Prostate gland (tissue), 2 donors: ENCODE measurements at regions not wholly inside any gene's neighbourhood (a gene's known extent, or its start where the extent isn't known, plus 50 kb on each side); places are given as distances from the start of the nearest gene placed in this dataset.

Experiments used
- DNase-seq: peaks from one replicate; pipeline ENCODE4 v3.0.0-alpha.2; 2019; ENCODE audit warnings: low spot score
- H3K27ac ChIP-seq, 2 donors: fragments of 200-600 bp; sonication (generic); 2 replicates each; pipeline ENCODE4 v1.5.1; 2017 to 2019
- H3K27me3 ChIP-seq: fragments of 200-600 bp; sonication (generic); replicated peaks from 2 replicates; pipeline ENCODE4 v1.5.1; 2019; ENCODE audit not compliant: insufficient read depth
- H3K36me3 ChIP-seq, 2 donors: fragments of 200-600 bp; sonication (generic); 1 replicate in 1 of 2; 2 replicates in 1 of 2; pipeline versions ENCODE4 v1.5.1 to v1.8.1; 2017 to 2019
- H3K4me1 ChIP-seq: fragments of 200-600 bp; sonication (generic); replicated peaks from 2 replicates; pipeline ENCODE4 v1.5.1; 2019
- H3K4me3 ChIP-seq, 2 donors: fragments of 200-600 bp; sonication (generic); 2 replicates each; pipeline ENCODE4 v1.5.1; 2017 to 2019
- H3K9me3 ChIP-seq: fragments of 200-600 bp; sonication (generic); 2 replicates; pipeline ENCODE4 v1.5.1; 2017
- CTCF ChIP-seq, 4 experiments: fragments of 200-600 bp in 2 of 4; fragments of 450-650 bp in 2 of 4; sonication (generic) in 2 of 4; IDR thresholded peaks; 1 replicate in 3 of 4; 2 replicates in 1 of 4; pipeline ENCODE4 v1.5.1; 2016 to 2019; ENCODE audit warnings: antibody characterized with exemption in 4 of 4, mild to moderate bottlenecking in 2 of 4, moderate library complexity in 2 of 4
- POLR2A ChIP-seq: fragments of 450-650 bp; IDR thresholded peaks from one replicate; pipeline ENCODE4 v1.6.1; 2016; ENCODE audit warnings: antibody characterized with exemption, mild to moderate bottlenecking
- POLR2AphosphoS5 ChIP-seq: sonication (generic); formaldehyde crosslinking; IDR thresholded peaks from one replicate; pipeline ENCODE4 v1.6.1; 2017; ENCODE audit warnings: antibody characterized with exemption
- WGBS: methylation state at CpG from one replicate; pipeline ENCODE4 v1.1.5; 2018; 5-methylcytosine and 5-hydroxymethylcytosine counted together
- intact Hi-C: fragments of 100-400 bp; cut with DNase I; formaldehyde crosslinking; loops from one replicate; pipeline ENCODE4 v1.14.2; 2022

GRCh38 chr3:43201581-43201980 lies 84.8 kb upstream of the SNRK start:
- intact Hi-C loops, result no loop called here
- Histone ChIP-seq H3K36me3 (no peaks in the 10 kb centered on the region), H3K27ac (no peak overlapping the region), H3K9me3 (no peaks in the 10 kb centered on the region), H3K4me3 (no peak overlapping the region), H3K4me1 (no peaks in the 10 kb centered on the region), H3K27me3 (no peaks in the 10 kb centered on the region)
- WGBS, result 94% methylated on average over 1 of the region's 1 CpG
- DNase-seq, result no peak
- no peak for TF ChIP-seq POLR2AphosphoS5
- TF ChIP-seq POLR2A, result no peak
- TF ChIP-seq CTCF (IDR thresholded peaks at IDR 0.05), result no peak

GRCh38 chr3:43199645-43200306 lies 86.6 kb upstream of the SNRK start:
- Histone ChIP-seq H3K36me3 (no peaks in the 10 kb centered on the region), H3K4me3 (no peak overlapping the region), H3K27ac (no peak overlapping the region), H3K9me3 (no peaks in the 10 kb centered on the region), H3K27me3 (no peaks in the 10 kb centered on the region), H3K4me1 (no peaks in the 10 kb centered on the region)
- TF ChIP-seq CTCF (IDR thresholded peaks at IDR 0.05) (no peak), POLR2AphosphoS5 (no peak), POLR2A (no peak)
- no peak for DNase-seq
- intact Hi-C loops, result no loop called here
- 87% methylated on average over 3 of the region's 3 CpGs for WGBS

- intact Hi-C loops, result no loop called here
- DNase-seq, result no peak
- TF ChIP-seq POLR2A (no peak), CTCF (IDR thresholded peaks at IDR 0.05) (no peak), POLR2AphosphoS5 (no peak)
- no peaks in the 10 kb centered on the region for H3K36me3 ChIP-seq
- H3K9me3 ChIP-seq, result no peaks in the 10 kb centered on the region
- H3K4me1 ChIP-seq, result no peaks in the 10 kb centered on the region
- H3K27me3 ChIP-seq, result no peaks in the 10 kb centered on the region
- H3K27ac ChIP-seq, result no peak overlapping the region
- H3K4me3 ChIP-seq, result no peak overlapping the region
- 88% methylated on average over 3 of the region's 3 CpGs for WGBS
Measured at GRCh38 chr3:43198791-43199644, 87.3 kb upstream of the SNRK start.

- 65% methylated on average over 3 of the region's 3 CpGs for WGBS
- TF ChIP-seq POLR2A (no peak), POLR2AphosphoS5 (no peak), CTCF (IDR thresholded peaks at IDR 0.05) (no peak)
- intact Hi-C loops, result no loop called here
- DNase-seq, result no peak
- no peaks in the 10 kb centered on the region for H3K9me3 ChIP-seq
- no peaks in the 10 kb centered on the region for H3K36me3 ChIP-seq
- no peaks in the 10 kb centered on the region for H3K27me3 ChIP-seq
- H3K4me1 ChIP-seq, result no peaks in the 10 kb centered on the region
- H3K4me3 ChIP-seq, result no peak overlapping the region
- H3K27ac ChIP-seq, result no peak overlapping the region
Measured at GRCh38 chr3:43198301-43198700, 88.0 kb upstream of the SNRK start.

GRCh38 chr3:43197181-43197580 lies 89.2 kb upstream of the SNRK start:
- H3K27me3 ChIP-seq, result no peaks in the 10 kb centered on the region
- TF ChIP-seq CTCF (IDR thresholded peaks at IDR 0.05) (no peak), POLR2AphosphoS5 (no peak), POLR2A (no peak)
- WGBS, result 75% methylated on average over 1 of the region's 1 CpG
- H3K27ac ChIP-seq, result no peak overlapping the region
- no peaks in the 10 kb centered on the region for H3K36me3 ChIP-seq
- intact Hi-C loops, result no loop called here
- no peak overlapping the region for H3K4me3 ChIP-seq
- no peaks in the 10 kb centered on the region for H3K9me3 ChIP-seq
- DNase-seq, result no peak
- no peaks in the 10 kb centered on the region for H3K4me1 ChIP-seq
